Fibroblast of lung (primary cell): ENCODE measurements at regions not wholly inside any gene's neighbourhood (a gene's known extent, or its start where the extent isn't known, plus 50 kb on each side); places are given as distances from the start of the nearest gene placed in this dataset.
A peak's percentile ranks its signal among the peaks of the same experiment; 100 is the strongest.

Experiments
- DNase-seq, 2 donors: peaks; one replicate each; pipeline versions ENCODE4 v3.0.0 to v3.0.0-alpha.2; 2010; ENCODE audit warnings: low read depth in 2 of 2
- H2AFZ ChIP-seq: 2 replicates; pipeline ENCODE4 v1.5.1; 2012; ENCODE audit warnings: low read length, control low read depth, inconsistent platforms
- H3K27ac ChIP-seq: 2 replicates; pipeline ENCODE4 v1.5.1; 2011; ENCODE audit warnings: low read length, control low read depth; ENCODE audit not compliant: insufficient read depth
- H3K27me3 ChIP-seq: 2 replicates; pipeline ENCODE4 v1.5.1; 2011; ENCODE audit warnings: mild to moderate bottlenecking, low read length; ENCODE audit not compliant: control insufficient read depth, insufficient read depth
- H3K36me3 ChIP-seq: 2 replicates; pipeline ENCODE4 v1.5.1; 2011; ENCODE audit warnings: low read length; ENCODE audit not compliant: control insufficient read depth, insufficient read depth
- H3K4me1 ChIP-seq: 2 replicates; pipeline ENCODE4 v1.5.1; 2011; ENCODE audit warnings: low read length; ENCODE audit not compliant: control insufficient read depth, insufficient read depth; ENCODE audit errors: extremely low read depth
- H3K4me2 ChIP-seq: 2 replicates; pipeline ENCODE4 v1.5.1; 2011; ENCODE audit warnings: low read length, control low read depth; ENCODE audit not compliant: insufficient read depth; ENCODE audit errors: extremely low read depth
- H3K4me3 ChIP-seq, 4 experiments: fragments of 200-600 bp in 1 of 4; sonication (generic) in 1 of 4; replicated peaks in 1 of 4; 2 replicates each; pipeline ENCODE4 v1.5.1; 2011 to 2016; ENCODE audit warnings: low read length in 4 of 4, low read depth in 3 of 4, mild to moderate bottlenecking in 3 of 4, control low read depth in 2 of 4, inconsistent platforms in 1 of 4, mixed read lengths in 1 of 4; ENCODE audit not compliant: insufficient read depth in 1 of 4; ENCODE audit errors: control extremely low read depth in 1 of 4
- H3K79me2 ChIP-seq: 2 replicates; pipeline ENCODE4 v1.5.1; 2012; ENCODE audit warnings: mild to moderate bottlenecking, low read length, inconsistent platforms; ENCODE audit not compliant: control insufficient read depth, insufficient read depth
- H3K9ac ChIP-seq: 2 replicates; pipeline ENCODE4 v1.5.1; 2011; ENCODE audit warnings: mild to moderate bottlenecking, low read length, control low read depth; ENCODE audit not compliant: insufficient read depth
- H3K9me3 ChIP-seq: 2 replicates; pipeline ENCODE4 v1.5.1; 2012; ENCODE audit warnings: low read depth, low read length; ENCODE audit not compliant: control insufficient read depth, insufficient read depth
- H4K20me1 ChIP-seq: 2 replicates; pipeline ENCODE4 v1.5.1; 2011; ENCODE audit warnings: low read length; ENCODE audit not compliant: control insufficient read depth, insufficient read depth; ENCODE audit errors: extremely low read depth
- CTCF ChIP-seq, 2 donors: IDR thresholded peaks in 1 of 2; conservative IDR thresholded peaks in 1 of 2; 1 replicate in 1 of 2; 2 replicates in 1 of 2; pipeline ENCODE4 v1.5.1; 2011 to 2012; ENCODE audit warnings: low read length in 2 of 2, control low read depth in 1 of 2, inconsistent platforms in 1 of 2, low read depth in 1 of 2, mild to moderate bottlenecking in 1 of 2
- EZH2 ChIP-seq: IDR thresholded peaks from 2 replicates; pipeline ENCODE4 v1.5.1; 2012; ENCODE audit warnings: low read length, control low read depth, mild to moderate bottlenecking; ENCODE audit errors: missing control alignments

- Histone ChIP-seq H3K9me3 (no peaks in the 10 kb centered on the region), H3K4me3 (peak overlapping the region in 2 of 4 experiments; percentile 46), H3K4me1 (no peaks in the 10 kb centered on the region), H3K9ac (no peak overlapping the region), H2AFZ (no peak overlapping the region), H3K36me3 (no peaks in the 10 kb centered on the region), H3K4me2 (no peak overlapping the region), H3K27ac (no peak overlapping the region), H3K79me2 (no peaks in the 10 kb centered on the region), H4K20me1 (no peaks in the 10 kb centered on the region), H3K27me3 (no peaks in the 10 kb centered on the region)
- DNase-seq: peak in 1 of 2 donors; percentile 9
- TF ChIP-seq EZH2: no peak
- no peak for TF ChIP-seq CTCF (conservative IDR thresholded peaks at IDR 0.05 in 1 of 2, IDR thresholded peaks at IDR 0.05 in 1 of 2; ENCODE audit: low read depth in 1 of 2, low read length in 2 of 2)
These were observed 154.6 kb upstream of the ZSWIM2 start for GRCh38 chr2:187003611-187004010.

- Histone ChIP-seq H3K36me3 (no peaks in the 10 kb centered on the region), H3K79me2 (no peaks in the 10 kb centered on the region), H3K4me2 (no peak overlapping the region), H3K4me1 (no peaks in the 10 kb centered on the region), H3K4me3 (peak overlapping the region in 2 of 4 experiments; percentile 46), H3K9me3 (no peaks in the 10 kb centered on the region), H3K9ac (peak overlapping the region; percentile 42), H2AFZ (peak overlapping the region; percentile 35), H3K27me3 (no peaks in the 10 kb centered on the region), H3K27ac (no peak overlapping the region), H4K20me1 (no peaks in the 10 kb centered on the region)
- peak; percentile 7 to 12 for DNase-seq
- TF ChIP-seq CTCF (conservative IDR thresholded peaks at IDR 0.05 in 1 of 2, IDR thresholded peaks at IDR 0.05 in 1 of 2; ENCODE audit: low read depth in 1 of 2, low read length in 2 of 2) (no peak), EZH2 (no peak)
These were observed 154.1 kb upstream of the ZSWIM2 start for GRCh38 chr2:187003038-187003554.

GRCh38 chr2:187002242-187002641, 153.3 kb upstream of the ZSWIM2 start:
- no peak overlapping the region for H3K4me2 ChIP-seq
- H3K4me1 ChIP-seq: no peaks in the 10 kb centered on the region
- TF ChIP-seq CTCF (conservative IDR thresholded peaks at IDR 0.05 in 1 of 2, IDR thresholded peaks at IDR 0.05 in 1 of 2; ENCODE audit: low read depth in 1 of 2, low read length in 2 of 2): no peak
- TF ChIP-seq EZH2: no peak
- H3K4me3 ChIP-seq: no peak overlapping the region
- no peak overlapping the region for H2AFZ ChIP-seq
- H3K79me2 ChIP-seq: no peaks in the 10 kb centered on the region
- no peaks in the 10 kb centered on the region for H3K9me3 ChIP-seq
- H3K27ac ChIP-seq: no peak overlapping the region
- no peak overlapping the region for H3K9ac ChIP-seq
- no peaks in the 10 kb centered on the region for H3K36me3 ChIP-seq
- H3K27me3 ChIP-seq: no peaks in the 10 kb centered on the region
- DNase-seq: no peak
- H4K20me1 ChIP-seq: no peaks in the 10 kb centered on the region
